Hepatocyte (in vitro differentiated cells): ENCODE measurements at regions not wholly inside any gene's neighbourhood (a gene's known extent, or its start where the extent isn't known, plus 50 kb on each side); places are given as distances from the start of the nearest gene placed in this dataset.

Experiments used
- DNase-seq: peaks from one replicate; pipeline ENCODE4 v3.0.0-alpha.2; 2016; ENCODE audit warnings: low spot score
- H2AFZ ChIP-seq: fragments of 200-600 bp; sonication (generic); 2 replicates; pipeline ENCODE4 v1.6.0; 2016; ENCODE audit warnings: antibody characterized with exemption, mild to moderate bottlenecking
- H3K27ac ChIP-seq: fragments of 200-600 bp; sonication (generic); 2 replicates; pipeline ENCODE4 v1.5.1; 2016; ENCODE audit warnings: mild to moderate bottlenecking
- H3K27me3 ChIP-seq: fragments of 200-600 bp; sonication (generic); 2 replicates; pipeline ENCODE4 v1.6.1; 2016
- H3K36me3 ChIP-seq: fragments of 200-600 bp; sonication (generic); replicated peaks from 2 replicates; pipeline ENCODE4 v1.5.1; 2016; ENCODE audit warnings: low read depth; ENCODE audit not compliant: insufficient read depth
- H3K4me1 ChIP-seq: fragments of 200-600 bp; sonication (generic); 2 replicates; pipeline ENCODE4 v1.5.1; 2016; ENCODE audit warnings: mild to moderate bottlenecking, moderate library complexity; ENCODE audit not compliant: insufficient read depth
- H3K4me2 ChIP-seq: fragments of 200-600 bp; sonication (generic); 2 replicates; pipeline ENCODE4 v1.6.0; 2016
- H3K4me3 ChIP-seq: fragments of 200-600 bp; sonication (generic); 2 replicates; pipeline ENCODE4 v1.5.1; 2016; ENCODE audit warnings: mild to moderate bottlenecking
- H3K79me2 ChIP-seq: fragments of 200-600 bp; sonication (generic); 2 replicates; pipeline ENCODE4 v1.6.0; 2017; ENCODE audit warnings: mild to moderate bottlenecking
- H3K9me2 ChIP-seq: fragments of 200-600 bp; sonication (generic); replicated peaks from 2 replicates; pipeline ENCODE4 v1.6.0; 2017; ENCODE audit warnings: mild to moderate bottlenecking; ENCODE audit not compliant: insufficient read depth
- H3K9me3 ChIP-seq: fragments of 200-600 bp; sonication (generic); 2 replicates; pipeline ENCODE4 v1.5.1; 2016; ENCODE audit warnings: low read depth, mild to moderate bottlenecking
- H4K20me1 ChIP-seq: fragments of 200-600 bp; sonication (generic); 2 replicates; pipeline ENCODE4 v1.6.0; 2016; ENCODE audit warnings: mild to moderate bottlenecking; ENCODE audit not compliant: insufficient read depth, poor library complexity, severe bottlenecking
- EZH2 ChIP-seq: fragments of 200-600 bp; sonication (generic); IDR thresholded peaks from 2 replicates; pipeline ENCODE4 v1.6.1; 2016; ENCODE audit warnings: antibody characterized with exemption, mild to moderate bottlenecking, borderline replicate concordance
- EZH2phosphoT487 ChIP-seq: fragments of 200-600 bp; sonication (generic); IDR thresholded peaks from one replicate; pipeline ENCODE4 v1.6.1; 2018; ENCODE audit warnings: antibody characterized with exemption, mild to moderate bottlenecking, low read depth, moderate library complexity; ENCODE audit not compliant: unreplicated experiment, severe bottlenecking
- WGBS: methylation state at CpG from one replicate; pipeline ENCODE4 v1.1.6; 2016; ENCODE audit warnings: low lambda C conversion rate; ENCODE audit errors: missing lambda C conversion rate; 5-methylcytosine and 5-hydroxymethylcytosine counted together
- TF ChIP-seq, protein P1 (sequence below): fragments of 200-600 bp; sonication (generic); IDR thresholded peaks from 2 replicates; pipeline ENCODE4 v1.5.1; 2016; ENCODE audit warnings: antibody characterized with exemption, mild to moderate bottlenecking; ENCODE audit not compliant: poor library complexity

DNA sequence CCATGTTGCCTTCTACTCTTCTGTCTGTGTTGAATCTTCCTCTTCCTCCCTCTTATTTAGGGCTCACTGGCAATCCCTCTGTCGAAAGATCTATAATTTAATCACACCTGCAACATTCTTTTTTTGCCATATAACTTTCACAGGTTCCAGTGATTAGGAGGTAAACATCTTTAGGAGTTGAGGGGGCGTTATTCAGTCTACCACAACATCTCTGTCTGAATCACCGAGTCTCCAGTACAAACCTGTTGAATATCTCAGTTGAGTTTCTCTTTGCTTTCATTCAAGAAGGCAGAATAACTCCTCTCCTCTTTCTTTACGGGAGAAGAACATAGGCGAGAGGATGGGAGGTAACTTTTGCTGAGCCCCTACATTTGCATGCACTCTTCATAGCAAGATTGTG lies 101.9 kb upstream of the CDC42BPA start:
- Histone ChIP-seq H3K4me2 (no peak overlapping the region), H3K9me3 (no peaks in the 10 kb centered on the region), H3K36me3 (no peaks in the 10 kb centered on the region), H4K20me1 (no peaks in the 10 kb centered on the region), H3K9me2 (no peaks in the 10 kb centered on the region), H3K4me3 (no peak overlapping the region), H3K27me3 (no peaks in the 10 kb centered on the region), H3K79me2 (no peaks in the 10 kb centered on the region), H3K27ac (no peak overlapping the region), H2AFZ (no peak overlapping the region), H3K4me1 (no peaks in the 10 kb centered on the region)
- 87% methylated on average over 5 of the region's 5 CpGs for WGBS
- TF ChIP-seq, protein P1, sequence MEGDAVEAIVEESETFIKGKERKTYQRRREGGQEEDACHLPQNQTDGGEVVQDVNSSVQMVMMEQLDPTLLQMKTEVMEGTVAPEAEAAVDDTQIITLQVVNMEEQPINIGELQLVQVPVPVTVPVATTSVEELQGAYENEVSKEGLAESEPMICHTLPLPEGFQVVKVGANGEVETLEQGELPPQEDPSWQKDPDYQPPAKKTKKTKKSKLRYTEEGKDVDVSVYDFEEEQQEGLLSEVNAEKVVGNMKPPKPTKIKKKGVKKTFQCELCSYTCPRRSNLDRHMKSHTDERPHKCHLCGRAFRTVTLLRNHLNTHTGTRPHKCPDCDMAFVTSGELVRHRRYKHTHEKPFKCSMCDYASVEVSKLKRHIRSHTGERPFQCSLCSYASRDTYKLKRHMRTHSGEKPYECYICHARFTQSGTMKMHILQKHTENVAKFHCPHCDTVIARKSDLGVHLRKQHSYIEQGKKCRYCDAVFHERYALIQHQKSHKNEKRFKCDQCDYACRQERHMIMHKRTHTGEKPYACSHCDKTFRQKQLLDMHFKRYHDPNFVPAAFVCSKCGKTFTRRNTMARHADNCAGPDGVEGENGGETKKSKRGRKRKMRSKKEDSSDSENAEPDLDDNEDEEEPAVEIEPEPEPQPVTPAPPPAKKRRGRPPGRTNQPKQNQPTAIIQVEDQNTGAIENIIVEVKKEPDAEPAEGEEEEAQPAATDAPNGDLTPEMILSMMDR: no peak
- no peak for TF ChIP-seq EZH2phosphoT487
- no peak for TF ChIP-seq EZH2
- DNase-seq: no peak

DNA sequence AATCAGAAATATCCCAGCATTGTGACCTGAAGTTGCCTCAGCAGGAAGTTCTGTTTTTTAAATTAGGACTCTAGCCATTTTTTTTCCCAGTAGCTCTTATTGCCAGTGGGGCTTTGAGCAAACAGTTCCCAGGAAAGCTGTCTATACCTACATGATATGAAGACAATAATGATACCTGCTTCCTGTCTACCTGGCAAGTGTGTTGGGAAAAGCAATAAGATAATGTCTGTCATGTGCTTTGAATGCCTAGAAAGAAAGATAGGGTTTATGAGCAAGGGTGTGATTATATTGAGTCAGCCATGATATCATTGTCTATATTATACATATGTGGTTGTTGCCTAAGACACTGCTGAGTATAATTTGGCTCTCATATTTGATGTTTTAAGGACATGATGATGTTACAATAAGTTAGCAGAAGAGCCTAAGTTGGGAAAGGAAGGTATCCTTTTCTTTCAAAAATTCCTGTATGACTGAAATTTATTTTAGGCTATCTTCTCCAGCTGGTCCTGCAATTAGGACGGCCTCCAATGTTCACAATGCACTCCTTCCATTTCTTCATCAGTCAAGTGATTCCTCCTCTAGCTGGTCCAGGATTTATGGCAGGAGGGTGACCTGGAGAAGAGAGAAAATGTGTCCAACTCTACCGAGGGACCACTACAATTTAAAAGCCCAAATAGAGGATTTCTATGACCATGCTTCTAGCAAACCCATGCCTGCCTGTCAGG lies 99.6 kb upstream of the CDC42BPA start:
- TF ChIP-seq, protein P1: no peak
- TF ChIP-seq EZH2phosphoT487 (no peak), EZH2 (no peak)
- Histone ChIP-seq H4K20me1 (no peaks in the 10 kb centered on the region), H2AFZ (no peak overlapping the region), H3K79me2 (no peaks in the 10 kb centered on the region), H3K4me2 (no peak overlapping the region), H3K27ac (no peak overlapping the region), H3K9me2 (no peaks in the 10 kb centered on the region), H3K4me1 (no peaks in the 10 kb centered on the region), H3K4me3 (no peak overlapping the region), H3K9me3 (no peaks in the 10 kb centered on the region), H3K36me3 (no peaks in the 10 kb centered on the region), H3K27me3 (no peaks in the 10 kb centered on the region)
- WGBS: 83% methylated on average over 2 of the region's 2 CpGs
- DNase-seq: no peak

DNA sequence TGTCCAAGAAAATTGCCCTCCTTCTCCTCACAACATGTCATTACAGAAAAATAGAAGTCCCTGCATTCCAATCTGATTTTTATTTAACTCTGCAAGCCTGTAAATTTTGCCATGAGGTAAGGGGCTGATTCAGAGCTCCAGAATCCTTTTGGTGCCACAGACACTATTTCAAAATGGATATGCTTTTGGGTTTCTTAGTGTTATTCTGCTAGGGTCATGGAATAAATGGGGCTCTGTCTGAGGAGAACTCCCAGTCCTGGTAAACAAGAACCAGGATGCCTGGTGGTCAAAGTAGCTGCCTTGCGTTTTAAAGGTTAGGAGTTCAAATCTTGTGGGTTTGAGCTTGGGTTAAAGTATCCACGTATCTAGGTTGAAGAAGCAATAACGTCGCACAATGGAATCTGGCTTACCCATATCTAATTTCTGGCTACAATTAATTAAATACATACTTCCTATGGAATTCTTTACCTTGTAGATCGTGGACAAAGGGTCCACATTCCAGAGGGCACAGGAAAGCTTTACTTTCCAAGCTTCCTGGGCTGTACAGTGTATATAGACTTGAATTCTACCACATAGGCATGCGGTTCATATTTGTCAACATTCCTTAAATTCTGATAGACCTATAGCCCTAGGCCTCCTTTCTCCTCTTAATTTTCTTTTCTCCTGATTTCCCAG lies 98.0 kb upstream of the CDC42BPA start:
- no peak for DNase-seq
- Histone ChIP-seq H3K4me2 (no peak overlapping the region), H3K79me2 (no peaks in the 10 kb centered on the region), H3K4me1 (no peaks in the 10 kb centered on the region), H3K36me3 (no peaks in the 10 kb centered on the region), H3K9me3 (no peaks in the 10 kb centered on the region), H3K27me3 (no peaks in the 10 kb centered on the region), H3K4me3 (no peak overlapping the region), H4K20me1 (no peaks in the 10 kb centered on the region), H3K27ac (no peak overlapping the region), H3K9me2 (no peaks in the 10 kb centered on the region), H2AFZ (no peak overlapping the region)
- TF ChIP-seq EZH2phosphoT487 (no peak), EZH2 (no peak)
- TF ChIP-seq, protein P1: no peak
- 86% methylated on average over 6 of the region's 6 CpGs for WGBS
